Glutamatergic neuron (in vitro differentiated cells): ENCODE measurements at regions not wholly inside any gene's neighbourhood (a gene's known extent, or its start where the extent isn't known, plus 50 kb on each side); places are given as distances from the start of the nearest gene placed in this dataset.

ENCODE experiments used
- DNase-seq: peaks from one replicate; pipeline ENCODE4 v3.0.0; 2022
- H3K27ac Mint-ChIP-seq: one replicate; pipeline ENCODE4 v1.8.0; 2020; ENCODE audit warnings: mild to moderate bottlenecking, mixed read lengths, inconsistent platforms; ENCODE audit not compliant: unreplicated experiment
- H3K27me3 Mint-ChIP-seq: one replicate; pipeline ENCODE4 v1.8.0; 2020; ENCODE audit warnings: mild to moderate bottlenecking, moderate library complexity, mixed read lengths, inconsistent platforms; ENCODE audit not compliant: unreplicated experiment
- H3K36me3 Mint-ChIP-seq: one replicate; pipeline ENCODE4 v1.8.0; 2020; ENCODE audit warnings: mild to moderate bottlenecking, mixed read lengths, inconsistent platforms; ENCODE audit not compliant: unreplicated experiment
- H3K4me1 Mint-ChIP-seq: one replicate; pipeline ENCODE4 v1.8.0; 2020; ENCODE audit warnings: mild to moderate bottlenecking, low read depth, mixed read lengths, inconsistent platforms; ENCODE audit not compliant: unreplicated experiment
- H3K4me3 Mint-ChIP-seq: one replicate; pipeline ENCODE4 v1.8.0; 2020; ENCODE audit warnings: mild to moderate bottlenecking, mixed read lengths, inconsistent platforms; ENCODE audit not compliant: unreplicated experiment
- H3K9me3 Mint-ChIP-seq: one replicate; pipeline ENCODE4 v1.8.0; 2020; ENCODE audit warnings: mild to moderate bottlenecking, moderate library complexity, mixed read lengths, inconsistent platforms; ENCODE audit not compliant: unreplicated experiment
- CTCF ChIP-seq: fragments of 200-600 bp; sonication (generic); IDR thresholded peaks from one replicate; pipeline ENCODE4 v1.5.0; 2021; ENCODE audit not compliant: partially characterized antibody, unreplicated experiment

- Mint-ChIP-seq H3K4me1 (peaks cover 6% of the 10 kb centered on the region), H3K36me3 (peaks cover 8% of the 10 kb centered on the region), H3K27ac (no peak overlapping the region), H3K4me3 (no peak overlapping the region), H3K9me3 (no peaks in the 10 kb centered on the region), H3K27me3 (no peaks in the 10 kb centered on the region)
- DNase-seq = no peak
- no peak for TF ChIP-seq CTCF
Observed at GRCh38 chr4:17189401-17189720, 290.9 kb upstream of the LDB2 start.

GRCh38 chr4:17188547-17189400 is 290.3 kb upstream of the LDB2 start:
- peaks cover 6% of the 10 kb centered on the region for H3K4me1 Mint-ChIP-seq

GRCh38 chr4:17188125-17188524 is 289.7 kb upstream of the LDB2 start:
- H3K4me3 Mint-ChIP-seq = no peak overlapping the region
- H3K4me1 Mint-ChIP-seq = peaks cover 6% of the 10 kb centered on the region
- no peak for DNase-seq
- no peaks in the 10 kb centered on the region for H3K9me3 Mint-ChIP-seq
- no peak for TF ChIP-seq CTCF
- no peak overlapping the region for H3K27ac Mint-ChIP-seq
- H3K27me3 Mint-ChIP-seq = no peaks in the 10 kb centered on the region
- H3K36me3 Mint-ChIP-seq = peaks cover 8% of the 10 kb centered on the region

More at GRCh38 chr4:17188547-17189400, 290.3 kb upstream of the LDB2 start:
- Mint-ChIP-seq H3K36me3 (peaks cover 8% of the 10 kb centered on the region), H3K9me3 (no peaks in the 10 kb centered on the region), H3K27ac (no peak overlapping the region), H3K4me3 (no peak overlapping the region), H3K27me3 (no peaks in the 10 kb centered on the region)
- DNase-seq = no peak
- TF ChIP-seq CTCF = no peak

GRCh38 chr4:17187003-17187402 is 288.6 kb upstream of the LDB2 start:
- peak; percentile 15 for DNase-seq
- H3K27ac Mint-ChIP-seq = no peak overlapping the region

More at GRCh38 chr4:17187003-17187402, 288.6 kb upstream of the LDB2 start:
- no peak for TF ChIP-seq CTCF
- Mint-ChIP-seq H3K4me3 (no peak overlapping the region), H3K9me3 (no peaks in the 10 kb centered on the region), H3K36me3 (peaks cover 8% of the 10 kb centered on the region), H3K27me3 (no peaks in the 10 kb centered on the region), H3K4me1 (peaks cover 6% of the 10 kb centered on the region)
